ENCODE measurements at regions not wholly inside any gene's neighbourhood (a gene's known extent, or its start where the extent isn't known, plus 50 kb on each side); places are given as distances from the start of the nearest gene placed in this dataset.

DNA sequence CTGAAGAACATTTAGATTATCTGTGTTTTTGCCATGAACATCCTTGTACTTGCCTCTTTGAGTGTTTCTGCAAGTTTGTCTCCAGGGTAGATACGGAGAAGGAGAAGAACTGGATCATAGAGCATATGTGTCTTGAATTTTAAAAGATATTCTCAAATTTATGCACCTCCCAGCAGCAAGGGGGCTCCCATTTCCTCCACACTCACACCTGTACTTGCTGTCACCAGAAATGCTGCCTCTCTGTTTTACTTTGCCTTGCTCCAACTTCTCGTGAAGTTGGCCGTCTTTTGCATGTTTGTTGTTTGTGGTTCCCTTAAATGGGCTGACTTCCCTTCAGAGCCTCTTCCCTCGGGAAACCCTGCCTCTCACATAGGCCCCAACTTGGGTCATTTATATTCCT, 171.0 kb downstream of the TFAP2C start:
- no peak overlapping the region for H3K27ac ChIP-seq
- TF ChIP-seq ZFX (IDR thresholded peaks at IDR 0.05; ENCODE audit: borderline replicate concordance), result no peak
- TF ChIP-seq, protein P1, sequence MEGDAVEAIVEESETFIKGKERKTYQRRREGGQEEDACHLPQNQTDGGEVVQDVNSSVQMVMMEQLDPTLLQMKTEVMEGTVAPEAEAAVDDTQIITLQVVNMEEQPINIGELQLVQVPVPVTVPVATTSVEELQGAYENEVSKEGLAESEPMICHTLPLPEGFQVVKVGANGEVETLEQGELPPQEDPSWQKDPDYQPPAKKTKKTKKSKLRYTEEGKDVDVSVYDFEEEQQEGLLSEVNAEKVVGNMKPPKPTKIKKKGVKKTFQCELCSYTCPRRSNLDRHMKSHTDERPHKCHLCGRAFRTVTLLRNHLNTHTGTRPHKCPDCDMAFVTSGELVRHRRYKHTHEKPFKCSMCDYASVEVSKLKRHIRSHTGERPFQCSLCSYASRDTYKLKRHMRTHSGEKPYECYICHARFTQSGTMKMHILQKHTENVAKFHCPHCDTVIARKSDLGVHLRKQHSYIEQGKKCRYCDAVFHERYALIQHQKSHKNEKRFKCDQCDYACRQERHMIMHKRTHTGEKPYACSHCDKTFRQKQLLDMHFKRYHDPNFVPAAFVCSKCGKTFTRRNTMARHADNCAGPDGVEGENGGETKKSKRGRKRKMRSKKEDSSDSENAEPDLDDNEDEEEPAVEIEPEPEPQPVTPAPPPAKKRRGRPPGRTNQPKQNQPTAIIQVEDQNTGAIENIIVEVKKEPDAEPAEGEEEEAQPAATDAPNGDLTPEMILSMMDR (IDR thresholded peaks at IDR 0.05), result no peak

DNA sequence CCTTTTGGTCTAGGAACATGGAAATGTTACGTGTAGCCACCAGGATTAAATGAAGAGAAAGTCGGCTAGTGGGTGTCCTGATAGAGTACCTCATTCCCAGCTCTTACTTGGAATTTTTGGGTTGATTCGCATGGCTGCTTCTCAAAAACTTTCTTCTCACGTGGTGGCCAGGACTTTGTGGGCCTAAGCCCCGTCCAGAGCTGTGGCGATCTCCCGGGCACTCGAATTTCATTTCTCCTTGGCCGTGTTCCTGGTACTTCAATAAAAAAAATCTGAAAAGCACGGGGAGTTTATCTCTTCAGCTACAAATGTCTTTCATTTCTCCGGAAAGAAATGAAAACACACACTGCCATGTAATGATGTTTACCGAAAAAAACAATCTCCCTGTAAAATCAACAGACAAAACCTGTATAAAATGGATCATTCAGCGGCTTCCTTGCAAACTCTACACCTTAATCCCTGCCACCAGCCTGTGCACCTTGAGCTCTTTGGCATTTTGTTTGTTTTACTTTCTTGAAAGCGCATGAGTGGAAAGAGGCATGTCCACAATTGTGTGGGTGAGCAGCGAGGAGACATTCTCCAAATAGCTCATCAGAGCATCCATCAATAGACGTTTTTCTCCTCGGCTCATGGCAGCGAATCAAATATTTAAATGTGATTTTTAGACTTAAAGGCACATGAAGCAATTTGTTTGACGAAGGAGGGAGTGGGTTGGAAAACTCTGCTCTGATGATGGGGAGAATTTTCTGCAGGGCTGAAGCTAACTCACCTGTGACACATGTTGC, 173.1 kb downstream of the TFAP2C start:
- TF ChIP-seq, protein P1 (IDR thresholded peaks at IDR 0.05), result no peak
- no peak for TF ChIP-seq ZFX (IDR thresholded peaks at IDR 0.05; ENCODE audit: borderline replicate concordance)
- no peak overlapping the region for H3K27ac ChIP-seq

DNA sequence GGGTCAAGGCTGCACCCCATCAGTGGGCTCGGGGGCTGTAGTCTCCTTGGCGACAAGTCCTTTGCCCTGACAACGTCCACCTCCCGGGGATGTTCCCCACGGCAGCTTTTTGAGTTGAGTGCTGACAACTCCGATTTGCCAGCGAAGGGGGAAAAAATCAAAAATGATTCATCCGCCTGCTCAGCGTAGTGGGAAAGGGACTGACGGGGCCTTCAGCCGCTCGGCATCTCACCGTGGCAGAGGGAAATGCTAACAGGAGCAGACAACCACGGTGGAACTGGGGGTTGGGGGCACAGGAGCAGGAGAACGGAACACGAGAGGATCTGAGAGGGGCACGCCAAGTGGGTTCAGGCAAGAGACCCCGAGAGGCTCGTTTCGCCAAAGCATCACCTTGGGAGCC, 173.7 kb downstream of the TFAP2C start:
- no peak overlapping the region for H3K27ac ChIP-seq
- TF ChIP-seq ZFX (IDR thresholded peaks at IDR 0.05; ENCODE audit: borderline replicate concordance), result no peak
- TF ChIP-seq, protein P1 (IDR thresholded peaks at IDR 0.05), result no peak

DNA sequence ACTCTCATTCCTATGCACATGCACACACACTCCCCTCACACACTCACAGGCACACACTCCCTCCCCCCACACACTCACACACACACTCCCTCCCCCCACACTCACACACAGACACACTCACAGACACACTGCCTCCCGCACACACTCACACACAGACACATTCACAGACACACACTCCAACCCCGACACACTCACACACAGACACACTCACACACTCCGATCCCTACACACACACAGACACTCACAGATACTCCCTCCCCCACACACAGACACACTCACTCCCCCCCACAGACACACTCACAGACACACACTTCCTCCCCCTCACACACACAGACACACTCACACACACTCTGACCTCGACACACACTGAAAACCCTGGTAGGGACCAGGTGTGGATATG, 176.2 kb downstream of the TFAP2C start:
- H3K27ac ChIP-seq, result no peak overlapping the region
- TF ChIP-seq ZFX (IDR thresholded peaks at IDR 0.05; ENCODE audit: borderline replicate concordance), result no peak
- TF ChIP-seq, protein P1 (IDR thresholded peaks at IDR 0.05), result no peak

DNA sequence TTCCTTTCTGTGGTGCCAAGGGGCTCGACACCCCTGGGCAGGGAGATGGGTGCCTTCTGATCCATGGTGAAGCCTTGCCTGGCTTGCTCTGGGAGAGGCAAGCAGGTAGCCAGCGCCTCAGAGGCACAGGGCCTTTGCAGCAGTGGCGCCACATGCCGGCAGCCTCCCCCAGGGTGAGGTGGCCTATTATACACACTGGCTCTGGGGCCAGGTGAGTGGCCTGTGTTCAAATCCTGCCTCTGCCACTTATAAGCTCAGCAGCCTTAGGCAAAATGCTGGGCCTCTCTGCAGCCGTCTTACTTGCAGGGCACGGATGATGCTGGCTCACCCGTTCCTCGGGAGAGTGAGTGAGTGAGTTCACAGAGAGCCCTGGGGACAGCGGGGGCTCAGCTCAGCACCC, 176.9 kb downstream of the TFAP2C start:
- no peak for TF ChIP-seq ZFX (IDR thresholded peaks at IDR 0.05; ENCODE audit: borderline replicate concordance)
- TF ChIP-seq, protein P1 (IDR thresholded peaks at IDR 0.05), result no peak
- no peak overlapping the region for H3K27ac ChIP-seq

DNA sequence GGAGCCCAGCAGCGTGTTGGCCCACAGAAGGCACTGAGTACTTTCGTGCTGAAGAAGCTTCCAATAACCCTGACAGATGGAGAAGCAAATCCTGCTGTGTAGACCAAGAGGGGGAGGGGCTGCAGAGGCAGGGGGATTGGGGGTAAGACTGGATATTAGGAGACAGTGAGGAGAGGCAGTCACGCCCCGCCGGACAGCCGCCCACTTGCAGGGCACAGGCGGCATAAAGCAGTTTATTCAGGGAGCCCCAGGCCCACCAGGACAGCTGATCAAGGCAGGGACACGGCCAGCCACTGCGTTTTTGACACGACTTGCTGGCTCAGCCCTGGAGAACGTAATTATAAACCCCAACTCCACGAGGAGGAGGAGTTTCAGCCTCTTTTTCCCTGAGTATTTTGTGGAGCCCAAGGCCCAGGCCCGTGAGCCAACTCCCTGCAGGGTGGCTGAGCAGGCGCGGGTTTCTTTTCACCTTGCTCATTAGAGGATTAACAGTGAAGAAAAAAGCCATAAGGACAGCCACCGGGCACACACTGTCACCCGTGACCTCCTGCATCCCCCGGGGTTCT, 177.9 kb downstream of the TFAP2C start:
- TF ChIP-seq, protein P1 (IDR thresholded peaks at IDR 0.05), result no peak
- no peak for TF ChIP-seq ZFX (IDR thresholded peaks at IDR 0.05; ENCODE audit: borderline replicate concordance)

DNA sequence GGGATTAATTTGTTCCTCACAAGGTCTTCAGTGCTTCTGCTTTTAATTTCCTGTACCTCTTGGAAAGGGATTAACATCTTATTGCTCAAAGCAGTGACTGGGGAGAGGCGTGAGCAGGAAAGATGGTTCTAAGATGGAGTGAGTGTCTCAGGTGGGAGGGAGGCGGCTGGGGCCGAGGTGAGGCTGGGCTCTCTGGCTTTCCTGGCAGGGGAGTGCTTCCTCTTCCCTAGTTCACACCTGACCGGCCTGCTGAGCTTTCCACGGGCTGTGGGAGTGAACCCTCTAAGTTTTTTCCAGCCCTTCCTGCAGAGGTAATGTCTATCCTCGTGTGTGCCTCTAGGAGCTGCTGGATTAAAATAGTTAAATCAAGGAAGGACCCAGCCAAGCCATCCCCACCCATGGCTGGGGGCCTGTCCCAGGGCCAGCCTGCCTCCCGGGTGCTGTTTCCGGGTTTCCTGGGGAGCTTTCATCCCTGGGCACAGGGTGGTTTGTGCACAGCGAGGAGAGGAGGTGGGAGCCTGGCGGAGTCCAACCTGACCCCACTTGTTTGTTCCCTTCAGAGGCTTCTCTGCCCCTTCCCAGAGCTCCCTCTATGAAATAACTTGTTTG, 179.1 kb downstream of the TFAP2C start:
- TF ChIP-seq, protein P1 (IDR thresholded peaks at IDR 0.05), result no peak
- no peak for TF ChIP-seq ZFX (IDR thresholded peaks at IDR 0.05; ENCODE audit: borderline replicate concordance)

More for the DNA sequence above, 177.9 kb downstream of the TFAP2C start:
- no peak overlapping the region for H3K27ac ChIP-seq

More for the DNA sequence above, 179.1 kb downstream of the TFAP2C start:
- no peak overlapping the region for H3K27ac ChIP-seq

Measured in 22Rv1 (cell line).